ENCODE measurements at regions not wholly inside any gene's neighbourhood (a gene's known extent, or its start where the extent isn't known, plus 50 kb on each side); places are given as distances from the start of the nearest gene placed in this dataset.
"Not testable (repeated sequence)": the region's sequence is repeated elsewhere in the genome, so short reads cannot be mapped to it uniquely, and the experiment has no call there.

DNA sequence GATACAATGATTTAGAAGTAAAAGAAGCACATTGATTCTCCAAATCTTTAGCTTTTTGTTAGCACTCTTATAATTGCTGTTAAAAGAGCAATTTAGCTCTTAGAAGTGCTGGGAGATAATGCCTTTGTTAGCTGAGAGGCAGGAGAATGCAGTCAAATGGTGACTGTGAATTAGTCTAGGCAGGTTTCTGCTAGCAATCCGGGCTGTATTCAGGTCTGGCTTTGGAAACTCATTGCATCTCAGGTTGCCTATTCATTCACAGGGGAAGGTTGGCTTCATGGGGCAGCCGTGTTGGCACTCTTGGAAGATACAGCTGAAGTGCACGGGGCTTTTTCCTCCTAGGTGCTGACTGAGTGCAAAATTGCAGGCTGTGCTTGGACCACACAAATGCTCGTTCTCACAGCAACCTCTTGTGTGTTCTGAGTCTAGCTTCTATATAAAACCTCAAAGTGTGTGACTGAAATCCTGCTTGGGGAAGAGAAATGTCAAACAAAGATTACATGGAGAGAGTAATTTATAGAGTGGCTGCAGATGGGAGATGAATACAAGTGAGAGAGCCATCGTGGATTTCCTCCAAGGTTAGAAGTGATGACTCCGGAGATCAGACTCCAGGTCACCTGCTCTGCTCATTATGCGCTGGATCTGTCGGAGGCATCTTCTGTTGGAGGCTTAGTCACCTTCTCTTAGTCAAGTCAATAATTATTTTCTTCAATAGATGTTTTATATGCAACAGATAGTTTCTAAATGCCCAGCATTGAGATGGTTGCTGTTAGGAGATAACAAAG is 167.8 kb downstream of the PMAIP1 start:
- intact Hi-C loops (cut with micrococcal nuclease): no loop called here

DNA sequence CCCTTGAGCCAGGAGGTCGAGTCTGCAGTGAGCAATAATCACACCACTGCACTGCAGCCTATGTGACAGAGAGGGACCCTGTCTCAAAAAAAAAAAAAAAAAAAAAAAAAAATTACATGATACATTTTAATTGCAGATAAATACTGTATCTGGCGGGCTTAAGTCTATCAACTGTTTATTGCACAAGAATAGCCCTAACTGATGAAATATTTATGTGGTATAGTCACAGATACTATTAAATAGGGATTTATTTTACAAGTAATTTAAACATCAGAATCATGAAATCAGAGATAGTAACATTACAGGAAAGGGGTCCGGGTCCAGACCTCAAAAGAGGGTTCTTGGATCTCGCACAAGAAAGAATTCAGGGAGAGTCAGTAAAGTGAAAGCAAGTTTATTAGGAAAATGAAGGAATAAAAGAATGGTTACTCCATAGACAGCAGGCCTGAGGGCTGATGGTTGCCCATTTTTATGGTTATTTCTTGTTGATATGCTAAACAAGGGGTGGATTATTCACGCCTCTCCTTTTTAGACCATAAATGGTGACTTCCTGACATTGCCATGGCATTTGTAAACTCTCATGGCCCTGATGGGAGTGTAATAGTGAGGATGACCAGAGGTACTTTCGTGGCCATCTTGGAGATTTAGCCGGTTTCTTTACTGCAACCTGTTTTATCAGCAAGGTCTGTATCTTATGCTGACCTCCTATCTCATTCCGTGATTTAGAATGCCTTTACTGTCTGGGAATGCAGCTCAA is 166.6 kb downstream of the PMAIP1 start:
- intact Hi-C loops (cut with micrococcal nuclease): no loop called here

DNA sequence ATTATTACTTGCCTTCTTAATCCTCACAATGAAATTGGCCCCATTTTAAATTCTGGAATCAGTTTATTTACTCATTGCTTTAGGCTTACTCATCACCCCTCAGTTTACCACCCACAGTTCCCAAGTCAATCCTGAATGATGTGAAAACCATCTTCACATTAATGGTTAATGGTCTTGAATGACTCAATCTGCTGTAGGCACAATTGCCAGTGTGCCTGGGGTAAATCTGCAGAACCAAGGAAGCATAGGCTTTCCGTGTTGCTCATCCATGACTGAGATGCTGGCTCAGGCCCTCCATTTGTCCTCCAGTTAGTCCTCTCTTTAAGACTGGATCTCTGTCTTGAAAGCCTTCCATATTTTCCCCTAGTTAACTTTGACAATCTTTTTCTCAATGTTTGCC is 164.5 kb downstream of the PMAIP1 start:
- intact Hi-C loops (cut with micrococcal nuclease): no loop called here

DNA sequence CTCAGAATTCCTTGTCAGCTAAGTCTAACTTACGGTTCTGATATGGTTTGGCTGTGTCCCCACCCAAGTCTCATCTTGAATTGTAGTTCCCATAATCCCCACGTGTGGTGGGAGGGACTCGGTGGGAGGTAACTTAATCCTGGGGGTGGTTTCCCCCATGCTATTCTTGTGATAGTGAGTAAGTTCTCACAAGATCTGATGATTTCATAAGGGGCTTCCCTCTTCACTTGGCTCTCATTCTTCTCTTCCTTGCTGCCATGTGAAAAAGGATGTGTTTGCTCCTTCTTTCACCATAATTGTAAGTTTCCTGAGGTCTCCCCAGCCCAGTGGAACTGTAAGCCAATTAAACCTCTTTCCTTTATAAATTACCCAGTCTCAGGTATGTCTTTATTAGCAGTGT is 163.0 kb downstream of the PMAIP1 start:
- intact Hi-C loops (cut with micrococcal nuclease): not testable (repeated sequence)

DNA sequence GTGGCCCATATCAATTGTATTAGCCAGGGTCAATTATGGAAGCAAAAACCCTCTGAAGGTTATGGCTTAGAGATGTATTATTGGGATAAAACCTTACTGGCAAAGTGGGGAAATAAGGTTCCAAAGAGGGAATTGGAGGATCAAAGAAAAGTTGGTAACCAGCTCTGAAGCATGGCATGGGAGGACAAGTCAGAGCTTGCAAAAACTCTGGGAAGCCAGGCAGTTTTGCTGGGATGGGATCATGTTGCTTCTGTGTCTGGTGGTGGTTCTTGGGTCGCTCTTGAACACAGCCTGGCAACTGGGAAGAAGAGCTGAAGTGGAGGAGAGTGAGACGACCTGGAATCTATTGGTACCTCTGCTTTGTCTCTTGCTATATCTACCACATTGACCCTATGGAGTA is 162.6 kb downstream of the PMAIP1 start:
- intact Hi-C loops (cut with micrococcal nuclease): no loop called here

DNA sequence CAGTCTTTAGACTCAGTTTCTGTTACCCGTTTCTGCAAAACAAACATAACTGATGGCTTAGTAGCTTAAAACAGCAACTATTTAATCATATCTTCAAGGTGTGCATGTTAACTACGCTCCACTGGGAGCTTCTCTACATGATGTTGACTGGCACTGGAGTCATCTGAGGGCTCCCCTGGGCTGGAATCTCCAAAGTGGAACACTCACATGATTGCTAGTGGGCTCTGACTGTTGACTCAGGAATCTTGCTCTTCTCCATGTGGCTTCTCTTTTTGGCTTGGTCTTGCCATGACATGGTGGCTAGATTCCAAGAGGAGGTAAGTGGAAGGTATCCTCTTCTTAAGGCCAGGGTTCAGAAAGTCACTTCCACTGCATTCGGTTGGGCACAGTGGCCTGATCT is 160.8 kb downstream of the PMAIP1 start:
- intact Hi-C loops (cut with micrococcal nuclease): no loop called here

DNA sequence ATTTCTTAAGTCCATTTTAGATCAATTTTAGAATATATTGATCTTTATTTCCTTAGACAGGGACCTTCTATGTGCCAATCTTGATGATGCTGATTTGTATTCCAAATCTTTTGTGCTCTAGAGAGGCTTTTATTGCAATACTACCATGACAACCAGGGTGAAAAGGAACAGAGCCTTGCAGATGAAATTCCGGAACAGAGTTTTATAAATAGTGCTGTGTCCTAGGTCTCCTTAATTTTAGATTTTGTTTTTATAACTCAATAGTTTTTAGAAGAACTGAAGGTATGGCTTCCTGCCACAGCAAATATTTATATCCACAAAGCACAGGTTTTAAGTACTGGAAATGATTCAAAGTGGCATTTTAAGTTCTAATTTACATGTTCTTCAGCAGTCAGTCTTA is 160.2 kb downstream of the PMAIP1 start:
- intact Hi-C loops (cut with micrococcal nuclease): no loop called here

DNA sequence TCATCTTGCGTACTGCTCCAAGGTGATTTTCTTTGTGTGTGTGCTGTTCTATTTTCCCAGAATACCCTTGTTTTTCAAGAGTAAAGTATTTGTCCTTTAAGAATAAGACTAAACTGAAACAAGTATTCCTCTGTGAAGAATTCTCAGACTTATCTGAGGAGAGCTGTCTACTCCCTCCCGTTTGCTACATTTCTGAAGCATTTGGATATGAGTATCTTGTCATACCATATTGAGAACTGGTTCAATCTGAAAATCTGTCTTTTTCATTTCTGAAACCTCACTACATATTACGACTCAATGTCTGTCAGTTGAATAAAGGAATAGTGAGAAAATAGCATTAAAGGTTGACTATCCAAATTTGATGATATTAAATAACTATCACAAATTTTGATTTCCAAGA is 159.4 kb downstream of the PMAIP1 start:
- intact Hi-C loops (cut with micrococcal nuclease): no loop called here

DNA sequence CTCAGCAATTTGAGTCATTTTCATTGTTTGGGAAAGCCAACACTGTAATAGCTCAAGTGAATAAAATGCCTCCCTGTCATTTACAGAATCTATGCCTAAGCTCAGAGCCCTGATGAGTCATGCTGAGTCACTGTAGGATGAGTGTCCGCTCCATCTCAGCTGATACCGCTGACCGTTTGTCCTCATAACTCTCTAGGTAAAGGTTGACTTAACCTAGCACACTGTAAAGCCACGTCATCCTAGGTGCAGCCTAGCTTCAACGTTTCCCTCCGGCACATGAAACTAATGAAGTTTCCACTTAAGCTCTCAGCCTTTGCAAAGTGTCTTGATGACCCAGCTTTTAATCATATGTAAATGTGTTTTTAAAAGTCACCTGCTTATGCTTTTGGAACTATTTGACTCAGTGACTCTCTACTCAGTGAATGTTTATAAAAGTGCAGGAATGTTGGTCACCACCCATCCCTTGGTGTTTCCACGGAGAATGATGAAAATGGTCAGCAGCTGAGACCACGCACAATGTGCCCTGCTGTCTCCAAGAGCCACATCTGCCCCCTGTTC is 154.0 kb downstream of the PMAIP1 start:
- intact Hi-C loops (cut with micrococcal nuclease): no loop called here

DNA sequence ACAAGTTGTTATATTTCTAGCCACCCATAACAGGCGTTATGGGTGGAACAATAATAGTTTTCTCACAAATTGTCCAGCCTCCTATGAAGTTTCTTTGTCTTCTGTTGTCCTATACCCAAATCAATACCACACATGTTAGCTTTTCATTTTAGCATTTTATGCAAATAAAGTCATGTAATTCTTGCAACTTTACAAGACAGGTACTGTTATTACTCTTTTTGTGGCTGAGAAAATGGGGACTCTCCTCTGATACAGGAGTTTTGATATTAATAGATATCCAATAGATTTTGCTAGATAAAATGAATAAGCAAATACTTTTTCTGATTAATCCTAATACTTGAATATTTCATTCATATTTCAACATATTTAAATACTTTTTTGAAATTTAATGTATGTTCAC is 151.0 kb downstream of the PMAIP1 start:
- intact Hi-C loops (cut with micrococcal nuclease): no loop called here

DNA sequence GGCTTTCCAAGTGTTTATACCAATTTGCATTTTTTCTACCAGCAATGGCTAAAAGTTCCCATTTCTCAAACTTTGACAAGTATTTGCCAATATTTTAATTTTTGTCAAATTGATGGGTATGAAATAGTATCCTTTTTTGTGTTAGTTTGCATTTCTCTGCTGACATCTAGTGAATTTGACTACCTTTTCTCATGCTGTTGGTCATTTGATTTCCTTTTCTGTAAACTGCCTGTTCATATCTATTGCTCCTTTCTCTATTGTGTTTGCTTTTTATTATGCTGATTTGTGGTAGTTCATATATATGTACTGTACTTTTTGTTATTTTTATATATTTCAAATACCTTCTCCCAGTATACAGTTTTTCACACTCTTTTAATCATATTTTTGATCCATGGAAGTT is 149.4 kb downstream of the PMAIP1 start:
- intact Hi-C loops (cut with micrococcal nuclease): no loop called here

DNA sequence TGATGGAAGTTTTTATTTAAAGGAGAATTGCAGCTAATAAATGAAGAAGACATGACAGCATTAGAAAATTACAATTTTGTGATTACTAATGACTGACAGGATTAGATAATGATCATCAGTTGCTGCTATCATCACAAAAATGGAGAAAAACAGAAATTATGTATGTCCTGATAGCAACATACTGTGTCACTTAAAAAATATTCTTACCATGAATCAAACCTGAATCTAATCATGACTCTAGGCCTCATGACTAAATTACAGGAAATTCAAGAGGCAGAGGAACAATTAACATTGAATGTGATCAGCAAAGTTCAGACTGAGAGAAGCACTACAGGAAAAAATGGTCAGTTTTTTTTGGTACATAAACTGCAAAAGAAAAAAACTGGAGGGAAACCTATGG is 147.8 kb downstream of the PMAIP1 start:
- intact Hi-C loops (cut with micrococcal nuclease): no loop called here

DNA sequence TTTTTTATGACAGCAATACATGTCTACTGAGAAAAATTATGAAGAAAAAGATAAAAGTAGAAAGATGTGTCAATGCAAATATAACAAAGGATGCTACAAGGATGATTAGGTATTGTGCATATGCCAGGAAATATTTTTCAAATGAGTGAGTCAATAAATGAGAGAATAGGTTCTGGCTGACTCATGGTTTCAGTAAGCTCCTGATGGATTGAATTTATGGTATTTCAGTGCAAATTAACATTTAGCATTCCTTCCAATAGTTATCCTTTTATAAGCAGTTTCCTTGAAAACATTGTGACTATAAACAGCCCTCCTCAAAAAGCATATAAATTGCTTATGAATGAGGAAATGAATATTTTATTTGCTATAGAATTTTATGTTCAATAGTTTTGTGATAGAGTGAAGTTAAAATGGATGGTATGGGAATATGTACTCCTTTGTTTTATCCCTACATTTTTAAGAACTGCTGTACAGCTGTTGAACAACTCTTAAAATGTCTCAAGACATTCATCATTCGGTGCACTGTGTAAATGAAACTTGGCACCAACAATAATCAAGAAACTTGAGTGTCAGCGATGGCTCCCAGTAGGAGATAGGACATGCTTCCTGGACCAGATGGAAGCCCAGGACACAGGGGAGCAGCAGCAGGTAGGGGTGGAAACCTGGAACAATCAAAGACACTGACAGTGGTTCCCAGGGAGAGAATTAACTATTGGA is 144.7 kb downstream of the PMAIP1 start:
- intact Hi-C loops (cut with micrococcal nuclease): no loop called here

DNA sequence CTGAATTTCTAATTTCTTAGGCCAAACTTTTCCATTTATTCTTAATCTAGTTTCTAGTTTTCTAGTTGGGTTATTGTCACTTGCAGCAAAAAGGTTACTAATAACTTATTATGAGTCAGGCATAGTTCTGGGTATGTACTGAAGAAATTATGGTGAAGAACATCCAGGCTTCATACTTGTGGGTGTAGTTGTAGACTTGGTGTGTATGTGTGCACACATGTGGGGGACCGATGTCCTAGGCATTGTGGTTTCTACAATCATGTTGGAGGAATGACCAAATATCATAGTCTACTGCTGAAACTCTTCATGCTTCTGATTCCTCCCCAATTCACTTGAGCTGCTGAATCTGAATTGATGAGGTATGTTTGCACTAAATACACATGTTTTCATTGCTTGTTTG is 141.2 kb downstream of the PMAIP1 start:
- intact Hi-C loops (cut with micrococcal nuclease): no loop called here

DNA sequence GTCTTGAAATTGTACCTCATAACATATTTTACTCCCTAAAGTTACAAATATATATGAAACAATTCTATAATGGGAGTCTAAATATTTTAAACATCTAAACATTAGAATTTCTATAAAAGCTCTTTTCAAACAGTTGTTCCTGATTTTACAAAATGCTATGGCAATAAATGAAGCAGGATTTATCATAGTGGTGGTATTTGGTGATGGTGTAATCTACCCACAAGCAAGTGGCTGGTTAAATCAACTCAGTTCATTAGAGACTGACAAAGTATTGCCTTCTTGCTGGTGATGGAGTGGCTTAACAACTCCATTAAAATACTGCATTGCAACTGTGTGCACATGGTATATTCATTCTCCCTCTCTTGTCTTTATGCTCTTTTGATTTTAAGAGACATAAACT is 138.9 kb downstream of the PMAIP1 start:
- intact Hi-C loops (cut with micrococcal nuclease): no loop called here

DNA sequence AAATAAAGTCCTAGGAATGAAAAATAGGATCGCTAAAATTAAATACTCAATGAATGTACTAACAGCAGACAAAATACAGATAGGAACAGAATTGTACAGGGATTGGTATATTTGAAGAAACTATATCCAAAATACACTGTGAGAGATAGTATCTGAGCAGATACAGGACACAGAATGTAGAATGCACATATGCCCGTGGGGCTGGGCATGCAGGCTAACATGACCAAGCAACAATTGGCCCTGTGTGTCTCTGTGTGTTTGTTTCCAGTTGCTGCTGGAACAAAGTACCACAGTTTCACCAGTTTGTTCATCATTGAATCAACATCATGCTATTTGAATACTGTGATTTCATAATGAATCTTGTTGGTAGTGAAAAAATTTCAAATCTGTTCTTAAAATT is 127.6 kb downstream of the PMAIP1 start:
- intact Hi-C loops (cut with micrococcal nuclease): no loop called here

DNA sequence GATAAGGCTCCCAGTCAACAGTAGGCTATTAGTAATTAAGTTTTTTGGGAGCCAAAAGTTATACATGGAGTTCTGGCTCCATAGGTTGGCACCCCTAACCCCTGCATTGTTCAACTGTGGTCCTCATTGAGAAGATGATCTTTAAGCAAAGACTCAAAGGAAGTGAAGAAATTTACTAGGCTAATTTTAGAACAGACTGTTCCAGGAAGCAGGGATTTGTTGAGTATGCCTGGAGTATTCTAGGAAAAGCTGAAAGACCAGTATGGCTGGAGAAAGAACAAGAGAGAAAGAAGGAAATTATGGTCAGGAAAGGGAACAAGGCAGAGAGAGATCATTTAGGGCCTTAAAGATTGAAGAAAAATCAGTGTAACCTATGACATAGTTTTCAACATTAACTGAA is 125.1 kb downstream of the PMAIP1 start:
- intact Hi-C loops (cut with micrococcal nuclease): no loop called here

DNA sequence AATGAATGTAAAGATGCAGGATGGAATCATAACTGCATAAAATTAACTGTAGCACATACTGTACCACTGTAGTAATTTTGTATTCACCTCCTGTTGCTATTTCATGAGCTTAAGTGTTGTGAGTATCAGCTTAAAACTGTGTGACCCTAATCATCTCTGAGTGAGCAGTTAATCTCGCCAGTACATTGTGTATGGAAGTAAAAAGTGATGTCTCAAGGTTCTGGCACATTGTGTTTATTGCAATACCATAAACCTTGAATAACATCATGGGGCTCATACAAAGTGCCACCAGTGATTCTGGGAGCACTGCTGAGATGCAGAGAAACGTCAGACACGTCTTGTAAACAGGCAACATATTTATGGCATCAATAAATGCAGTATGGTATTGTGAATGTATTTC is 124.5 kb downstream of the PMAIP1 start:
- intact Hi-C loops (cut with micrococcal nuclease): no loop called here

DNA sequence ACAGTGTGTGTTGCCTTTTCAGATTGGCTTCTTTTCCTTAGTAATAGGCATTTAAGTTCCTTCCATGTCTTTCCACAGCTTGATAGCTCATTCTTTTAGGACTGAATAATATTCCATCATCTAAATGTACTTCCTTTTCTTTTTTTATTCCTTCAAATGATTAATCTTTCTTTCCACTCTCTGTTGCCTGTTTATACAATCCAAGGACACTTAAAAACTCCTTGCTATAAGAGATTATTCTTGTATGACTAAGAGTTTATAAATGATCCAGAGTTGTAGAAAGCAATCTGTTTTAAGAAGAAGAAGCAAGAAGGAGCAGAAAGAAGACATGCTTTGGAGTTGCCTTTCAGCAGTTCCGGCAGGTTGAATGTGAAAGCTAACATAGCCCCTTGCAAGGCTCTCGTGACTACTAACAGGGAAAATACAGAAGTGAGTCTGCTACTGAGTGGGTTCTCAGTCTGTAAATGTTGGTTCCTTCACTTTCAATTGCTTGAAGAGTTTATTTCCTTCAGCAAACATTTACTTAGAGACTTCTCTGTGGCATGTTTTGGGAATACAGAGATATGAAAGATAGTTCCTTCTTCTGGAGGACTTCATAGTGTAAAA is 123.0 kb downstream of the PMAIP1 start:
- intact Hi-C loops (cut with micrococcal nuclease): no loop called here

DNA sequence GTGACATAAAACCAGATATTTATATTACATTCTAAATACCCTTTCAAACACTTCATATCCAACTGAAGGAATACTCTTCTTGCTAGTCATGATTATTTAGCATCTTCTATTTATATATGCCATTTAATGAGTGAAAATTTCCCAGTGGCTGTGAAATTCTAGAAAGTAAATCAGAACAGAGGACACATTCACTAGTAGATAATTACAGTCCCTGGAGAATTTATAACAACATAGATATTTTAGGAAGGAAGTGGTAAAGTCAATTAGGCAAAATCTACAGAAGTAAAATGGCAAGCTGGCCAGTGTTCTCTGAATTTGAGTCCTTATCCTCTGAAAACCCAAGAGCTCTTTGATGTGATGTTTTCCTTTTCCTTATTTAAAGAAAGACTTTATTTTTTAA is 121.8 kb downstream of the PMAIP1 start:
- intact Hi-C loops (cut with micrococcal nuclease): no loop called here

DNA sequence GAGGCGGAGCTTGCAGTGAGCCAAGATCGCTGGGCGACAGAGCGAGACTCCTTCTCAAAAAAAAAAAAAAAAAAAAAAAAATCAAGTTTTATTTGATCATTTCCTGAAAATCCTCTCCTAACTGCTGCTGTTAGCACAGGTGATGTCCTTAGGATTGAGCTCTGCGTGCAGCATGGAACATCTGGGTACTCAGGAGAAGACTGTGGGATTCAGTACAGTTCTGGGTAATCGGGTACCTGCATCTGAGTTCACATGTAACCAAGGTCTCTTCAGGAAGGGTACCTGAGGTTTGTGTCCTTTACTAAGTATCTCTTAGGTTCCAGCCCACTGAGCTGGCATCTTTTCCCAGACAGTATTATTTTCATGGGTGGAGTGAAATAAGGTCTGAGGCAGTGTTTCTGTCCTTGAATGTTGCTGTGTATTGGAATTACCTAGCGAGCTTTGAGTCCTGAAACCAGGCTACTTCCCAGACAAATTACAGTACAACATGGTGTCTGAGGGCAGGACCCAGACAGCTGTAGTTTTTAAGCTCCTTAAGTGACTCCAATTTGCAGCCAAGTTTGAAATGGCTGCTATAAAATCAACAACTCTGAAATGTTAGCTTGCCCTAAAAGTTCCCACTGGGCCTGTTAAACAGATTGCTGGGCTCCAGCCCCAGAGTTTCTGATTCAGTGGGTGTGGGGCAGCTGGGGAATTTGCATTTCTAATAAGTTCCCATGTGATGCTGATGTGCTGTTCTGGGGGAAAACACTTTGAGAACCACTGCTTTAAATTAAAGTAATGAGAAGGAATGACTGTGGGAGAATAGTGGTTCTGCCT is 120.5 kb downstream of the PMAIP1 start:
- intact Hi-C loops (cut with micrococcal nuclease): no loop called here

Measured in T-helper 1 cell treated with Interleukin-12 subunit alpha and Interleukin-12 subunit beta and Interleukin-4 antibody, amounts not matched to agents 30 ng/mL and 1 ng/mL, for 36 hours (primary cell).